ENCODE measurements at regions not wholly inside any gene's neighbourhood (a gene's known extent, or its start where the extent isn't known, plus 50 kb on each side); places are given as distances from the start of the nearest gene placed in this dataset.
"Not testable (repeated sequence)": the region's sequence is repeated elsewhere in the genome, so short reads cannot be mapped to it uniquely, and the experiment has no call there.

DNA sequence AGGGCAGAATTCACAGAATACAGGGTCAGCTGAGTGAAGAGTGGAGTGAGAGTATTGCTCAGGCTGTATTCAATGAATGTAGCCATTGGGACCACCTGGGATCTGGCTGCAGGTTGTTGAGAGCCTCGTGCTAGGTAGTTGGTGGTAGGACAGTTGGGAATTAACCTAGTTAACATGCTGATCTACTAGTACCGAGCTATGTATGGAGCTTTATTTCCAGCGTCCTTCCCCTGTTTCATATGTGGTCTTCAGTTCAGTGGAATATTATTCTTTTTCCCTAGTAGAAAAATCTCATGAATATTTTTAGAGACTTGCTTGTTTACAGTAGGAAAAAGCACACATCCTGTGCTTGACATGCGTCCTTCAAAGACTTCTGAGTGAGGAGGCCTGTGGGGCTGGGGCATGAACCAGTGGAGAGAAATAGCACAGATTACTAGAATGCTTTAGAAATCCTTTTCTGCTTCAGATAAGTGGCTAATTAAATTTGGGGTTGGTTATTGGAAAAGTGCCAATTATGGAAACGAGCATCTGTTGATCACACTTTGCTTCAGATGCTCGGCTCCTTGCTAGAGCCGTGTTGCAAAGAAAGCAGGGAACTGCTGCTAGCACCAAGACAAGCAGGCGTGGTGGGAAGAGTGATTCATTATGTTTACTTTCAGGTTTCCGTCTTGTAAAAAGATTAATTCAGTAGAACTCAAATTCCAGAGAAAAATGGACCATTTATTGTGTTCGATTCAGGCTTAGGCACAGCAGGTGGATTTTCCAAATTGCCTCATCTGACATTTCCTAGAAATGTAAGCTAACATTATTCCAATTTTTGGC lies 53.6 kb downstream of the ARF6 start:
- peak; percentile 49 to 51 for DNase-seq (ENCODE audit: low read depth in 2 of 2)

DNA sequence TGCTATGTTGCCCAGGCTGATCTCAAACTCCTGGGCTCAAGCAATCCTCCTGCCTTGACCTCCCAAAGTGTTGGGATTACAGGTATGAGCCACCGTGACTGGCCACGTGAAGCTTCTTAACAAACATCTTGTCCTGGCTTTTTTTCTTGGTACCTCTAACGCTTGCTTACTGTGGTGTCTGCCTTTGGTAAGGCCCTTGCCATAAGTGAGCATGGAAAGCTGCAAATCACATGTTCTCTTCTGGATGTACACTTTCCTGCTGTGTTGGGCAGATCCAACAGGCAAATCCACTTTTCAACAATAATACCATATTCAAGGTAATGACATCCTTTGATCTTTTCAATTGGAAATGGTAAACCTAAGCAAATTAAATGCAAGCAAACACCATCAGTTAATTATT lies 54.6 kb downstream of the ARF6 start:
- no peak for DNase-seq (ENCODE audit: low read depth in 2 of 2)

DNA sequence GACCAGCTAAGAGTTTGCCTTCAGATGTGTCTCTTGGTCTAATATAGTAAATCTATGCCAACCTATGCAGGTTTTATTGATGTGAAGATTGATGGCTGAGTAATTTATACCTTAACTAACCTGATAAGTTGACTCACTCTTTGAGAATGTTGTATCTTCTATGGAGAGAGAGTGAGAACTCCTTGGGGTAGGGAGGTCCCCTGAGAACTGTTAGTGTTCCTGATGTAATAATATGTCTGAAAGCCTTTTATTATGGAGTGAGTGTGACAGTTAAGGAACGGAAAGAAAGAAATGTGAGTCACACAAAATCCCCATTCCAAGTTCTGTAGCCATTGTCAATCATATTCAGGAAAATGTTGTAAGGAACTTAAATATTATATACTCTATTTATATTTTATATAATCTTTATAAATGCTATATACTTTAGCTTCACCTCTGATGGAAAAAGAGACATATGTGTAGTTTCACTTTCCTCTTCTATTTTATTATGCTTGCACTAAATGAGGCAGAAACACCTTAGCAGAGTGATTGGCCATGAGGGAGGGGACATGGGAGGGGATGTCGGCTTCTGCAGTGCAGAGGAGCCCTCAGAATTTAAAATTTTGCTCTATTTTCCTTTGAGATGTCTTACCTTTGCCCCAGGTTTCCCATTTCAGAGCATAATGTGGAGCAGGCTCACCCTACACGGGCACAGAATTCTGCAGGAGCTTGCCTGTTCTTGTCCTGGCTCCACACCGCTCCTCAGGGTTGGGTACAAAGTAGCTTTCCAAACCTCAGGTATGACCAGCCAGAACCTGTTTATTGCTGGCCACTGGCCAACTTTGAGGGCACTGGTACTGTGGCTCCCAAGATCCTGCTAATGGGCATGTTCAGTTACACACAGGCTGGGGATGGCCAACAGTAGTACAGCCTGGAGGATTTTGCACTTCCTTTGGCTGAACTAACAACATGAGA lies 57.7 kb downstream of the ARF6 start:
- no peak for DNase-seq (ENCODE audit: low read depth in 2 of 2)

DNA sequence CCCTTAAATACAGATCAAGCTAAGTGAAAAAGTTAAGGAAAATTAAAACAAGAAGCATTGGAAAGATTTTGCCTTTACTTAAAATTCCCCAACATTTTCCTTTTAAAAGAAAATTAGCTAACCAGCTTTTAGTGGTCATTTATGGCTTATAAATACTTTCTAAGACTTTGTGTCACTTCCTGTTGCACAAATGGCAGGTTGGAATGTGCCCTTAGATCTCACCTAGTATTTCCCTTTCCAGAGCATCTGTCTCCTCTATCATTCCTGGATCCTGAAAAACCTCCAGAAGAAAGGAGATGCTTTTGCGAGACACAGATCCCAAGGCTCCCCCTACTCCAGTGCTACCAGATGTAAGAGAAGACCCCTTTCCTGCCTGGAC lies 58.3 kb downstream of the ARF6 start:
- no peak for DNase-seq (ENCODE audit: low read depth in 2 of 2)

DNA sequence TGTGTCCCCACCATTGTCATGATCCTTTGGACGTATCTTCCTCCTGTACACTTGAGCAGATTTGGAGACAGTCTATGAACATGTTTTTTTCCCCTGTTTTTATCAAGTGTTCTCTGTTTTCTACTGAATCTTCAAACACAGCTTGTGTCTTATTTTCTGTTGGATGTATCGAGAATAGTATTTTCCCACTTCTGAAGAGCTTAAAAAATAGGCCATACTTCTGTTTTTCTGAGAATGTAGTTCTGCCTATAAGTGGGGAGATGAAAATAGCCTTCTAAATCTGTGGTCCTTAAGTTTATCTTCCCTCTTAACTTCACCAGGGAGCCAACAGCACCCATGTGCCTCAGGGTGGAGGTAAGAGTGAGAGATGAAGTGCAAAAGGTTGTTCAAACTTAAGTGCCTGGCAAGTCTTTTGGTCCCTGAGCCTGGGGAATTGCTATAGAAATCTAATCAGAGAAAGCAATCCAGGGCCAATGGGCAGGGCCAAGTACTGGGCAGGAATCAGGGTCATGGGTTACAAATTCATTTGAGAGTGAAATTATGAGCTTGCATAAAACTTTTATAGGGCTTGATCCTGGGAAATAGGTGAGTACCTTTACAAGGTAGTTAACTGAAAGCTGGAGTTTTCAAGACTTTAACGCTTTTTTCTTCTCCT lies 58.9 kb downstream of the ARF6 start:
- no peak for DNase-seq (ENCODE audit: low read depth in 2 of 2)

DNA sequence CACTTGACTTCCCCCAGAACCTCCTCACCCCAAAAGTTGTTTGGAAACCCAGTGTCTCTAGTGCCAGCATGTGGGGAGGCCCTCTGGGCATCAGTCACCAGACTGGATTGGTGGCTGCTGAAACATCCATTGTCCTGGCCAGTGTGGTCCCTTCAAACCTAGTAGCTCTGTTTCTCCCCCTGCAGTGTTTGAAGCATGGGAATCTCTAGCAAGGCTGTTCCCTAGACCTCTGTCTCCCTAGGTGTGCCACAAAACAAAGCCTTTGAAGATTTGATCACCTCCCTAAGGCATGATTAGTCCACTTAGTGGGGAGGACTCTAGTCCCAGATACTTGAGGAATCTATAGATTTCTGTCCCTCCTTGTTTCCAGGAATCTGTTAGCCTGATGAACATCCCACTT lies 60.3 kb downstream of the ARF6 start:
- DNase-seq (ENCODE audit: low read depth in 2 of 2), result no peak

DNA sequence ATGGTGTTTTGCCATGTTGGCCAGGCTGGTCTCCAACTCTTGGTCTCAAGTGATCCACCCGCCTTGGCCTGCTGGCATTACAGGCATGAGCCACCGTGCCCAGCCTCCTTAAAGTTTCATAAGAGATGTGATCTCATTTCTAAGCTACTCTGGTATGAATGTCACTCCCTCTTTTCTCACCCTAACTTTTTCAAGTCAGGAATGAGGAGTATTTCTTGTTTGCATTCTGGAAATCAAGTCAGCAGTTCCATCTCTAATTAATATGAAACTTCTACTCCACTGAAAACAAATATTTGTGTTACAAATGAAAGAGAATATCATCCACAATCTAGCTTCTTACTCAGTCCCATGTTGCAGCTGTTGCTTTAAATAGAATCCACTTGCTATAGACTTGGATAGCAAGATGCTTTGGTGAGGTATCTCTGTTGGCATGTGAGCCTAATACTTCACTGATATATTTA lies 61.3 kb downstream of the ARF6 start:
- DNase-seq (ENCODE audit: low read depth in 2 of 2), result no peak

DNA sequence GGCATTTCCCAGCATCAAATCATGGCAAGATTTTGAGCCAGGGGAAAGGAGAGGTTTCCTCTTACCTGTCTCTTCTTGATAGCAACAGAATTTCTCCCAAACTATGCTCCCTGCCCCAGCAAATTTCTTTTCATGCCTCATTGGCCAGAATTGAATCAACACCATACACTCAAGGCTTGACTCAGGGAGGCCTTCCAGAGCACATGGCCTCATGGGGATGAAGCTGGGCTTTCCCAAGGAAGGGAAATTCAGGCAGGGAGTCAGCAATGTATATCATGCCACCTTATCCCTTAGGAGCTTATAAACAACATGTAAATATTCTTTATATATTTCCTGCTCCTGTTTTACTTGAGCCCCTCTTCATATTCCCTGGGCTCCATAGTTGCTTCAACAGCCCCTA lies 62.1 kb downstream of the ARF6 start:
- DNase-seq (ENCODE audit: low read depth in 2 of 2), result no peak

DNA sequence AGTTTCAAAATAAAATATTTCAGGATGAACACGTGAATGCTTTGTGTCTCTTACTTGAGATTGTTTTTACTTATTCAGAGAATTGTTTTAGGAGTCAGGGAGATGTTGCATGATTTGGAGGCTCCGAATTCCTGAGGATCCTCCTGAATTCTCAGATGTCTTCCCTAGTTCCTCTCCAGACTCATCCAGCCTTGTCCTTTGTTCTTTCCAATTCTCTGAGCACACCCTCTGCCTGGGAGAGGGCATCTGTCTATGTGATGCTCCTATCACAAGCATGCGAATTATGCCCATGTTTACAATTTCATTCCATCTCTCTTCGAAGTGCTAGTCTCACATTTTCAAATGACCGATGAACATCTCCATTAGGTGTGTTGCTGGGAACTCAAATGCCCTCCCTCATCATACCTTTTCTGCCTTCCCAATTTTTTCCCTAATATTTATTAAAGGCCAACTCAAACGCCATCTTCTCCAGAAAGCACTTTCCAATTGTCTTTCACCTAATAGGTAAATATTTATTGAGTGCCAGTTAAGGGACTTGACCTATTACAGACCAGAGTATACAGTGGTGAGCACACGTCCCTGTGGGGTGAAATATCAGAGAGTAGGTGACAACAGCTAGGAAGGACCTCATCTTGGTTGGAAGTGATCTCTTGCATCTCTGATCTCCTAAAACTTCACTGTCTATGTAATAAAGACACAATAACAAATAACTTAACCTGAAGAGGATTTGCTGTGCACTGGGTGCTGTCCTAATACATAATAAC lies 64.4 kb downstream of the ARF6 start:
- no peak for DNase-seq (ENCODE audit: low read depth in 2 of 2)

DNA sequence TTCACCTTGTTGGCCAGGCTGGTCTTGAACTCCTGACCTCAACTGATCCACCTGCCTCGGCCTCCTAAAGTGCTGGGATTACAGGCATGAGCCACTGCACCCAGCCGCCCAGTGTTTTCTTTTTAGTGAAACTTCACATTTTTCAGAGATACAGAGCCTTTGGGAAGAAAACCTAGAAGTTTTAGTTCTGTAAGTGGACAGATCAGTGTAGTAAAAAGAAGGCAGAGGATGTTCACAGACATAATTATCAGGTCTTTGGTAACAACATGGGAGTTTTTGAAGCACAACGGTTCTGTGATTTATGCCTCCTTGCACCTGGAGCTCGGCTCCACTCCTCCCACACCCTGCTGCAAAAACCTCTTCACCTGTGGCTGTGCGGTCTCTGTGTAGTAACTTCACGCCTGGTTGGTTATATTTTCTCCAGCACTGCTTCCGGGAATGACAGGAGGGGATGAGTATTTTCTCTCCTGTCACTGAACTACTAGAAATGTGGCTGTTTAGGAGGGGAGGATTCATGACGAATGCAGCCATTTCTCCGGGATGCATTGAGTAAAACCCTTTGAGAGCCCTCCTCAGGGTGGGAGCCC lies 67.0 kb downstream of the ARF6 start:
- DNase-seq (ENCODE audit: low read depth in 2 of 2), result no peak

DNA sequence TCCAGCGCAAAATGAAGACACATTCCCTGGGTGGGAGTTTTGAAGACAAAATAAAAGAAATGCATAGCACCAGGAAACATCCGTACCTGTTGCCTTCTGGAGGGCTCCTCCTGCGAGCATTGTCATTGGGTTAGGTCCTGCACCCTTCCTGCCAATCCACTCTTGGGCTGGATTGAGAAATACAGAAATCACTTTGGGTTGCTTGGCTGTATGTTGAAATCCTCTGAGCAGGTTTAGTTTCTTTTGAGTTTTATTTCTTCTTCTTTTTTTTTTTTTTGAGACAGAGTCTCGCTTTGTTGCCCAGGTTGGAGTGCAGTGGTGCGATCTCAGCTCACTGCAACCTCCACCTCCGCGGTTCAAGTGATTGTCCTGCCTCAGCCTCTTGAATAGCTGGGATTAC lies 67.6 kb downstream of the ARF6 start:
- no peak for DNase-seq (ENCODE audit: low read depth in 2 of 2)

DNA sequence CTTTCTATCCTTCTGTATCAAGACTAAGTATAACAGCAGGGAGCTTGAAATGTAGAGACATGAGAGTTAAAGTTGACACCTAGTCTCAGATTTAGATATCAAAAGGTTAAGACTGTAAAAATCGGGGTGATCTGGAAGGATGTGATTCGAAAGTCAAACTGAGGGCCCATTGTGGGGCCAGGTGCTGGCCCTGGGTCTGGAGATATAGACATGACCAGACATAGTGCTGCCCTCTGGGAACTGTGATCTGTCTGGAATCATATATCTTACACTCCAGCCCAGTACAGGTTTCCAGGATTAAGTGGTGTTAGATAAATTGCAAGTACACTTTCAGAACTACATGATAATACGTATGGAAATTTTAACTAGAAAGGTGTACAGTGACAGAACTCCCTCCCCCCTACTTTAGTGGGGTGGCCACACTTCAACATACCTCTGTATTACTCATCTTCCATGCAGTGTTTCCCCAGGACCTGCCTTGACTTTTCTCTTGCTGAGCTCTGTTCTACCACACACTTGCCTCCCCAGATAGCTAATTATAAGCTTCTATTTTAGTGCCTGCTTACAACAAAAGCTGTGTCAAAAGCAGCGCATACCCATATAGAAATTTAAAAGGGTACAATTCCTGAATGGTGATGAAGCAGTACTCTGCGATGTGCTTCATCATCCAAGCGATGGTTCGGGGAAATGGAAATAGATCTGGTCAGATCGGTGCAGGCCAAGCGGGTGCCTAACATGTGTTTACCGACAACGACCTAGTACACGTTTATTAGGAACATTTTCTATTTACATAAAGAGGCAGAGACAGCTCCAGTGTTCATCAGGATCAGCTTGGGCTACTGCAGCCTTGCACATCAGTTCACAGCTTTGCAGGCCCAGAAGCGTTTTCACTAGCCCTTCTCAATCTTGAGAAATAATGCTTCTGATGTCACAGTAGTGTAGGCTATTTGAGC lies 68.7 kb downstream of the ARF6 start:
- DNase-seq (ENCODE audit: low read depth in 2 of 2), result no peak

DNA sequence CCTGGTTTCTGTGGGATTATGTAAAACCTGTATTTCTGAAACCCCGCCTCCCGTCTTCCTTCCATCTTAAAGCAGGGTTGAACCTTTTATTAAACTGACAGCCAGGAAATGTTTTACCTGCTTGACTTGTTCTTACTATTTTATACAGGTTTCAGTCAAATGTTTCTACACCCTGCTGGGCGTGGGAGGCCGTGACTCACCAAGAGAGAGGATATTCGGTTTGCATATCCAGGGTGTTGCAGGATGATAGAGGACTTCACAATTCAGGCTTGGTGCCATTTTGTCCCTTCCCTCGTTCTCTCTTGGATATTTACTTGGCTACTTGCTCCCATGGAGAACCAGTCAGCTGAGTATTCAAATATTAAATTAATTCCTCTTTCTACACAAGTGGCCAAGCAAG lies 69.7 kb downstream of the ARF6 start:
- no peak for DNase-seq (ENCODE audit: low read depth in 2 of 2)

DNA sequence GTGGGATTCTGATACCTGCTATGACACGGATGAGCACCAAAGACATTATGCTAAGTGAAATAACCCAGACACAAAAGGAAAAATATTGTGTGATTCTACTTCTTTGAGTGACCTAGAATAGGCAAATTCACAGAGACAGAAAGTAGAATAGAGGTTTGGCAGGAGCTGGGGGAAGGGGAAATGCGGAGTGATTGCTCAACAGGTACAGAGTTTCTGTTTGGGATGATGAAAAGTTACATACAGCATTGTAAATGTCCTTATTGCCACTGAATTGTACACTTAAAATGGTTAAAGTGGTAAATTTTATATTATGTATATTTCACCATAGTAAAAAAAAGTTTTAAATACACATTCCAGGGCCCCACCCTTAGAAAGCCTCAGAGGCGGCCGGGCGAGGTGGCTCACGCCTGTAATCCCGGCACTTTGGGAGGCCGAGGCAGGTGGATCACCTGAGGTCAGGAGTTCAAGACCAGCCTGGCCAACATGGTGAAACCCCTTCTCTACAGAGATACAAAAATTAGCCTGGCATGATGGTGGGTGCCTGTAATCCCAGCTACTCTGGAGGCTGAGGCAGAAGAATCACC lies 72.3 kb downstream of the ARF6 start:
- DNase-seq (ENCODE audit: low read depth in 2 of 2), result not testable (repeated sequence)

DNA sequence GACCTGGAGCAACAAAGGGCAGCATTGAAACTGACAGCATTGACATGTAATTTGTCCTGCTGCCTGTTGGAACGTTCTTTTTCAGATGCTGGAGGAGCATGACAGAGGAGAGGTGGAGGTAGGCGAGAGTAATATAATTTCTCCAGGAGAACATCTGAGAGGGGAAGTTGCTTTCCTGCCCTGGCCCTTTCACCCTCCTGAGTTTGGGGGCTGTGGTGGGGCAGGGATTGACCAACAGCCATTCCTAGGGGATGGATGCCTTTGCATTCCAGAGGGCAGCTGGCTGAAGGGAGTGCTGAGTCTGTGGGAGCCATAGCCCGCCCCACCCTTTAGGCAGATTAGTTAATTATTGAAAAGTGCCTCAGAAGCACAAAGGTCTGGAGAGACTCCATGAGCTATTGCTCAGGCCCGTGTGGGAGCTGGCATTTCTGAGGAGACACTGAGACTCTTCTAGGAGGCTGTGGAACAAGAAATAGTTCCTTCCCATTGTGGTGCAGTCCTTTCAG lies 73.5 kb downstream of the ARF6 start:
- no peak for DNase-seq (ENCODE audit: low read depth in 2 of 2)

DNA sequence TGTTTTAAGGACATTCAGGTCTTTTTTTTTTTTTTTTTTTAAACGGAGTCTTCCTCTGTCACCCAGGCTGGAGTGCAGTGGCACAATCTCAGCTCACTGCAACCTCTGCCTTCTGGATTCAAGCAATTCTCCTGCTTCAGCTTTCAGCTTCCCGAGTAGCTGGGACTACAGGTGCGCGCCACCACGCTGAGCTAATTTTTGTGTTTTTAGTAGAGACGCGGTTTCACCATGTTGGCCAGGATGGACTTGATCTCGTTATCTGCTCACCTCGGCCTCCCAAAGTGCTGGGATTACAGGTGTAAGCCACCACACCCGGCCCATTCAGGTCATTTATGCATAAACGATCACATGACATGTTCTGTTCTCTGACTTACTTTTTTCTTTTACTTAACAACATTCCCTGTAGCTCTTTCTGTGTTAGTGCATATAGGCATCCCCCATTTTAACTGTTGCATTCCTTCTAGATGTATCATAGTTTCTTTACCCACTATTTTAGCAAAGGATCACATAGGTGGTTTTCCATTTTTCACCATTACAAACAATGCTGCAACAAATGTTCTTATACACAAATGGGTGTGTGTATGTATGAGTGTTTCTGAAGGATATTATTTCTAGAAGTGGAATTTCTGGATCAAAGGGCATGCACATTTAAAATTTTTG lies 74.2 kb downstream of the ARF6 start:
- DNase-seq (ENCODE audit: low read depth in 2 of 2), result no peak

DNA sequence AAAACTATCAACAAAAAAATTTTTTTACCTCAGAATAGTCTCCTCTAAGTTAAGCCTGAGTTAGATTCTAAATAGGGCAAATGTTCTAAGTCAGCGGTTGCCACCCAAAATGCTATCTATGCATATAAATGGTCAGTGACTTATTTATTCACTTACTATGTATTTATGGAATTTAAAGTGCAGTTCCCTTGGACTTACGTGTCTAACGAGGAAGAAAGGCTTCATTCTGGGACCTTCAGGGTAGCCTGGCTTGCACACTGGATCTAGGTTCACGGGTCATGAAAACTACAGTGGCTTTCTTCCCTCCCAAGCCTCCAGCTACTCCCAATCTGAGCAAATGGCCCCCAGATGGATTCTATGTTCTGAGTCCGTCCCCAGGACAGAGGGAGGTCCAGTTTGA lies 77.1 kb downstream of the ARF6 start:
- no peak for DNase-seq (ENCODE audit: low read depth in 2 of 2)

DNA sequence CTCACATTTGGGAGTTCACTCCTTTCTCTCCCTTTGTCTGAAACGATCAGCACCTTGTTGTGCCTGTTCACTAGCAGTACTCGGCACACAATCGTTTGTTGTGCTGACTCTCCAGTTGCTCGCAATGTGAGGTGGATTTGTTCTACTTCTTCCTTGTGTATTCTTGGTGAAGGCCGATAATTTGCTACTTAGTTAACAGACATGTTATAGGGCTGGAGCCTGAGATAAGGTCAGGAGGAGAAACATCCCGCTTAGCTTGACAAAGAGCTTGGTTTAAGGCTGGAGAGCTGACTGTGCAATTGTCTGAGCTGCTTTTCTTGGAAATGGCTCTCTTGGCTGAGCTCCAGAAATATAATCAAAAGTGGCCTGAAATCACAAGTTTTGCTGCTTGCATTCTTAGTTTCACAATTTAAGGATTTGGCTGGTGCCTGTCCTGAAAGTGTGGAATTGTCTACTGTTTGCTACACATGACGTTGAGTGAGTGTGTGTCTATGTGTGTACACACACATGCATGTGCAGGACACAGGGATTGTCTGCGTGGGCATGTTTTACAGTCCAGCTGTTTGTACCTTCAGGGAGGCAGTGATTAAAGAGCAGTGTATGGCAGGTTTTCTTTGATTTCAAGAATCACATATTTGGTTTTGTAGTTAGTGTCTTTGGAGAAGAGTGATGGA lies 77.7 kb downstream of the ARF6 start:
- DNase-seq (ENCODE audit: low read depth in 2 of 2), result no peak
